ENCODE measurements at regions not wholly inside any gene's neighbourhood (a gene's known extent, or its start where the extent isn't known, plus 50 kb on each side); places are given as distances from the start of the nearest gene placed in this dataset.
A peak's percentile ranks its signal among the peaks of the same experiment; 100 is the strongest.

- no peak overlapping the region for H3K4me3 ChIP-seq (ENCODE audit: low read length)
- H3K9ac ChIP-seq (ENCODE audit: low read length), result no peak overlapping the region
- no peaks in the 10 kb centered on the region for H3K27me3 ChIP-seq (ENCODE audit: control insufficient read depth, insufficient read depth, low read length)
- H3K4me1 ChIP-seq (ENCODE audit: control insufficient read depth, insufficient read depth, low read length), result peaks cover 4% of the 10 kb centered on the region
- no peak overlapping the region for H3K27ac ChIP-seq (ENCODE audit: low read depth, low read length)
- H3K36me3 ChIP-seq (ENCODE audit: control insufficient read depth, insufficient read depth, low read length), result no peaks in the 10 kb centered on the region
These were observed 51.8 kb upstream of the SSR3 start for GRCh38 chr3:156606729-156607128.

GRCh38 chr3:156605686-156606605, 51.0 kb upstream of the SSR3 start:
- Histone ChIP-seq H3K27me3 (ENCODE audit: control insufficient read depth, insufficient read depth, low read length) (no peaks in the 10 kb centered on the region), H3K27ac (ENCODE audit: low read depth, low read length) (peak overlapping the region; percentile 79)

GRCh38 chr3:156604642-156605144, 49.8 kb upstream of the SSR3 start:
- H3K36me3 ChIP-seq (ENCODE audit: control insufficient read depth, insufficient read depth, low read length), result no peaks in the 10 kb centered on the region
- H3K27me3 ChIP-seq (ENCODE audit: control insufficient read depth, insufficient read depth, low read length), result no peaks in the 10 kb centered on the region
- no peak overlapping the region for H3K27ac ChIP-seq (ENCODE audit: low read depth, low read length)
- no peak overlapping the region for H3K4me3 ChIP-seq (ENCODE audit: low read length)
- H3K9ac ChIP-seq (ENCODE audit: low read length), result no peak overlapping the region
- peaks cover 4% of the 10 kb centered on the region for H3K4me1 ChIP-seq (ENCODE audit: control insufficient read depth, insufficient read depth, low read length)

More at GRCh38 chr3:156605686-156606605, 51.0 kb upstream of the SSR3 start:
- peak overlapping the region; percentile 67 for H3K4me3 ChIP-seq (ENCODE audit: low read length)
- no peaks in the 10 kb centered on the region for H3K36me3 ChIP-seq (ENCODE audit: control insufficient read depth, insufficient read depth, low read length)
- H3K9ac ChIP-seq (ENCODE audit: low read length), result peak overlapping the region; percentile 29
- peaks cover 4% of the 10 kb centered on the region for H3K4me1 ChIP-seq (ENCODE audit: control insufficient read depth, insufficient read depth, low read length)
